Left renal pelvis (tissue), 4 donors: ENCODE measurements at regions not wholly inside any gene's neighbourhood (a gene's known extent, or its start where the extent isn't known, plus 50 kb on each side); places are given as distances from the start of the nearest gene placed in this dataset.
"Not testable (repeated sequence)": the region's sequence is repeated elsewhere in the genome, so short reads cannot be mapped to it uniquely, and the experiment has no call there.

Experiments
- DNase-seq, 4 donors: peaks; one replicate each; pipeline ENCODE4 v3.0.0-alpha.2; 2013; ENCODE audit warnings: low read depth in 4 of 4, low spot score in 3 of 4

- no peak for DNase-seq
These were observed 1616.2 kb upstream of the SPRY2 start for GRCh38 chr13:81957121-81957520.

GRCh38 chr13:81929988-81930387 lies 1589.1 kb upstream of the SPRY2 start:
- peak in 1 of 4 donors; percentile 33 for DNase-seq

GRCh38 chr13:81927347-81927746 lies 1586.4 kb upstream of the SPRY2 start:
- no peak for DNase-seq

- DNase-seq, result peak in 2 of 4 donors; percentile 24 to 51
These were observed 1576.9 kb upstream of the SPRY2 start for GRCh38 chr13:81917810-81918209.

GRCh38 chr13:81916461-81916860 lies 1575.5 kb upstream of the SPRY2 start:
- DNase-seq, result no peak

- DNase-seq, result no peak
These were observed 1567.0 kb upstream of the SPRY2 start for GRCh38 chr13:81907787-81908372.

- no peak for DNase-seq
These were observed 1547.9 kb upstream of the SPRY2 start for GRCh38 chr13:81888855-81889254.

GRCh38 chr13:81874681-81875661 lies 1534.0 kb upstream of the SPRY2 start:
- DNase-seq, result no peak

GRCh38 chr13:81874253-81874652 lies 1533.3 kb upstream of the SPRY2 start:
- DNase-seq, result no peak

GRCh38 chr13:81872581-81872980 lies 1531.7 kb upstream of the SPRY2 start:
- DNase-seq, result peak in 1 of 4 donors; percentile 8

- not testable (repeated sequence) for DNase-seq
These were observed 1530.9 kb upstream of the SPRY2 start for GRCh38 chr13:81871751-81872325.

GRCh38 chr13:81848291-81848690 lies 1507.4 kb upstream of the SPRY2 start:
- DNase-seq, result no peak

- DNase-seq, result no peak
These were observed 1505.8 kb upstream of the SPRY2 start for GRCh38 chr13:81846771-81847170.

GRCh38 chr13:81821259-81821658 lies 1480.3 kb upstream of the SPRY2 start:
- no peak for DNase-seq

- DNase-seq, result no peak
These were observed 1459.5 kb upstream of the SPRY2 start for GRCh38 chr13:81800433-81800832.

- DNase-seq, result no peak
These were observed 1454.8 kb upstream of the SPRY2 start for GRCh38 chr13:81795710-81796109.

- DNase-seq, result no peak
These were observed 1450.7 kb upstream of the SPRY2 start for GRCh38 chr13:81791641-81792040.

- no peak for DNase-seq
These were observed 1440.5 kb upstream of the SPRY2 start for GRCh38 chr13:81781471-81781870.

- DNase-seq, result no peak
These were observed 1439.0 kb upstream of the SPRY2 start for GRCh38 chr13:81779876-81780275.

GRCh38 chr13:81778350-81778749 lies 1437.4 kb upstream of the SPRY2 start:
- DNase-seq, result no peak

GRCh38 chr13:81773263-81773662 lies 1432.3 kb upstream of the SPRY2 start:
- DNase-seq, result no peak

GRCh38 chr13:81771951-81772350 lies 1431.0 kb upstream of the SPRY2 start:
- no peak for DNase-seq
